ENCODE measurements at regions not wholly inside any gene's neighbourhood (a gene's known extent, or its start where the extent isn't known, plus 50 kb on each side); places are given as distances from the start of the nearest gene placed in this dataset.

DNA sequence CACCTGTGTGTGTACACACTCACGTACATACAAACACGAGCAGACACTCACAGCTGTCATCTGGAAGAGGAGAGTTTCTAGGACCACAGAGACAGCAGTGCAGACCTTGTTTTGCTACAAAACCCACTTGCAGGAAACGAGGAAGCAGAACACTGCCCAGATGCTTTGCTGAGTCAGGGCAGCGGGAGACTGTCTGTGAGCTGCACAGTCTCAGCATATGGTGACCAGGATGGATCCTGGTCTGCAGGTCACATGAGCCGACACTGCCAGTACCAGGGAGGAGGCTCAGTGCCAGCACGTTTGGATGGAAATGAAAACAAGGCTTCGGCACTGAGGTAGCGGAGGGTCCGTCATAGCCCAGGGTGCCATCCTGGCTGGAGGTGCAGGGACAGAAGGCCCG is 117.6 kb upstream of the DPP6 start:
- Mint-ChIP-seq H3K4me3 (no peak overlapping the region), H3K4me1 (no peaks in the 10 kb centered on the region), H3K36me3 (no peaks in the 10 kb centered on the region), H3K27ac (no peak overlapping the region), H3K9me3 (peaks cover 68% of the 10 kb centered on the region), H3K27me3 (ENCODE audit: low read depth) (no peaks in the 10 kb centered on the region)
- TF ChIP-seq, protein P1, sequence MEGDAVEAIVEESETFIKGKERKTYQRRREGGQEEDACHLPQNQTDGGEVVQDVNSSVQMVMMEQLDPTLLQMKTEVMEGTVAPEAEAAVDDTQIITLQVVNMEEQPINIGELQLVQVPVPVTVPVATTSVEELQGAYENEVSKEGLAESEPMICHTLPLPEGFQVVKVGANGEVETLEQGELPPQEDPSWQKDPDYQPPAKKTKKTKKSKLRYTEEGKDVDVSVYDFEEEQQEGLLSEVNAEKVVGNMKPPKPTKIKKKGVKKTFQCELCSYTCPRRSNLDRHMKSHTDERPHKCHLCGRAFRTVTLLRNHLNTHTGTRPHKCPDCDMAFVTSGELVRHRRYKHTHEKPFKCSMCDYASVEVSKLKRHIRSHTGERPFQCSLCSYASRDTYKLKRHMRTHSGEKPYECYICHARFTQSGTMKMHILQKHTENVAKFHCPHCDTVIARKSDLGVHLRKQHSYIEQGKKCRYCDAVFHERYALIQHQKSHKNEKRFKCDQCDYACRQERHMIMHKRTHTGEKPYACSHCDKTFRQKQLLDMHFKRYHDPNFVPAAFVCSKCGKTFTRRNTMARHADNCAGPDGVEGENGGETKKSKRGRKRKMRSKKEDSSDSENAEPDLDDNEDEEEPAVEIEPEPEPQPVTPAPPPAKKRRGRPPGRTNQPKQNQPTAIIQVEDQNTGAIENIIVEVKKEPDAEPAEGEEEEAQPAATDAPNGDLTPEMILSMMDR (IDR thresholded peaks at IDR 0.05; ENCODE audit: unreplicated experiment), result no peak
- no peak for DNase-seq (ENCODE audit: low spot score in 2 of 2, unreplicated experiment in 2 of 2)

DNA sequence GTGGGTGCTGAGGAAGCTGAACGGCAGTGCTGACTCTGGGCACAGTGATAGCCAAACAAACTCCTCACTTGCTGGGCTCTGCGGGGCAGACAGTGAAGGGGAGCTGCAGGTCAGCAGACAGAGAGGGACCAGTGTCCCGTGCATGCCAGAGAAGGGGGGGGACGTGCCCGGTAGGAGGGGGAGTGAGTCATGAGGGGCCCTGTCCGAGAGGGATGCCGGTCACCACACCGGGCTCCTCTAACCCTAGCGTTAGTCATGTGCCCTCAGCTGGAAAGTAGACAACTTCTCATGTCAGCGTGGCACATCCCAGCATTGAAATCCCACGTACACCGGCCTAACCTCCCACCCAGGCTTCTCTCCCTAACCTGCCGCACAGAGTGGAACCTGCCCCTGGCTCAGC is 117.1 kb upstream of the DPP6 start:
- TF ChIP-seq, protein P1 (IDR thresholded peaks at IDR 0.05; ENCODE audit: unreplicated experiment), result no peak
- Mint-ChIP-seq H3K4me3 (no peak overlapping the region), H3K27me3 (ENCODE audit: low read depth) (no peaks in the 10 kb centered on the region), H3K9me3 (peaks cover 67% of the 10 kb centered on the region), H3K27ac (no peak overlapping the region), H3K4me1 (no peaks in the 10 kb centered on the region), H3K36me3 (no peaks in the 10 kb centered on the region)
- DNase-seq (ENCODE audit: low spot score in 2 of 2, unreplicated experiment in 2 of 2), result no peak

- Mint-ChIP-seq H3K27ac (no peak overlapping the region), H3K9me3 (peaks cover 74% of the 10 kb centered on the region), H3K36me3 (peaks cover 2% of the 10 kb centered on the region), H3K27me3 (ENCODE audit: low read depth) (no peaks in the 10 kb centered on the region), H3K4me1 (no peaks in the 10 kb centered on the region), H3K4me3 (no peak overlapping the region)
- no peak for DNase-seq (ENCODE audit: low spot score in 2 of 2, unreplicated experiment in 2 of 2)
- TF ChIP-seq, protein P1 (IDR thresholded peaks at IDR 0.05; ENCODE audit: unreplicated experiment), result no peak
Observed at GRCh38 chr7:153938451-153938850, 113.7 kb upstream of the DPP6 start.

DNA sequence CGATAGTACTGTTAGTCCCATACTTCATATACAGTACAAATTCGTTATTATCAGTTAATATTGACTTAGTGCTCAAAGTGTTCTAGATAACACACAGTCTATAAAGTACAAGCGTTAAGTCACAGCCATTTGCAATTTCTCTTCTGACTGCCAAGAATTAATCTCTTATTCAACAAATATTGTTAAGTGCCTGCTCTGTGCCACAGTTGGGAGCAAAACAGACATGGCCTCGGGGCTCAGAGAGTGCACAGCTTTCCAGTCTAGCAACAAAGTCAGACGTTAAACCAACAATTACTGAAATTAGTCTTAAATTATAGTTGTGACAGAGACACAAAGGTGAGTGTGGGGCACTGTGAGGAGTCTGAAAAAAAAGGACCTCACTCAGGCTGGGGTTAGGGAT is 113.0 kb upstream of the DPP6 start:
- peaks cover 2% of the 10 kb centered on the region for H3K36me3 Mint-ChIP-seq
- no peak overlapping the region for H3K4me3 Mint-ChIP-seq
- no peak for DNase-seq (ENCODE audit: low spot score in 2 of 2, unreplicated experiment in 2 of 2)
- TF ChIP-seq, protein P1 (IDR thresholded peaks at IDR 0.05; ENCODE audit: unreplicated experiment), result no peak
- H3K4me1 Mint-ChIP-seq, result no peaks in the 10 kb centered on the region
- no peaks in the 10 kb centered on the region for H3K27me3 Mint-ChIP-seq (ENCODE audit: low read depth)
- peaks cover 75% of the 10 kb centered on the region for H3K9me3 Mint-ChIP-seq
- no peak overlapping the region for H3K27ac Mint-ChIP-seq

GRCh38 chr7:153939654-153940053 is 112.5 kb upstream of the DPP6 start:
- no peak for DNase-seq (ENCODE audit: low spot score in 2 of 2, unreplicated experiment in 2 of 2)
- Mint-ChIP-seq H3K4me1 (no peaks in the 10 kb centered on the region), H3K27ac (no peak overlapping the region), H3K9me3 (peaks cover 73% of the 10 kb centered on the region), H3K27me3 (ENCODE audit: low read depth) (no peaks in the 10 kb centered on the region), H3K4me3 (no peak overlapping the region), H3K36me3 (peaks cover 2% of the 10 kb centered on the region)
- TF ChIP-seq, protein P1 (IDR thresholded peaks at IDR 0.05; ENCODE audit: unreplicated experiment), result no peak

GRCh38 chr7:153941061-153941460 is 111.1 kb upstream of the DPP6 start:
- H3K4me1 Mint-ChIP-seq, result no peaks in the 10 kb centered on the region
- no peaks in the 10 kb centered on the region for H3K27me3 Mint-ChIP-seq (ENCODE audit: low read depth)
- no peak overlapping the region for H3K4me3 Mint-ChIP-seq
- H3K27ac Mint-ChIP-seq, result no peak overlapping the region
- peaks cover 77% of the 10 kb centered on the region for H3K9me3 Mint-ChIP-seq
- TF ChIP-seq, protein P1 (IDR thresholded peaks at IDR 0.05; ENCODE audit: unreplicated experiment), result no peak
- H3K36me3 Mint-ChIP-seq, result peaks cover 5% of the 10 kb centered on the region
- no peak for DNase-seq (ENCODE audit: low spot score in 2 of 2, unreplicated experiment in 2 of 2)

Data from mesothelial cell of epicardium (in vitro differentiated cells).